ENCODE measurements at regions not wholly inside any gene's neighbourhood (a gene's known extent, or its start where the extent isn't known, plus 50 kb on each side); places are given as distances from the start of the nearest gene placed in this dataset.
"Not testable (repeated sequence)": the region's sequence is repeated elsewhere in the genome, so short reads cannot be mapped to it uniquely, and the experiment has no call there.

- TF ChIP-seq, protein P1, sequence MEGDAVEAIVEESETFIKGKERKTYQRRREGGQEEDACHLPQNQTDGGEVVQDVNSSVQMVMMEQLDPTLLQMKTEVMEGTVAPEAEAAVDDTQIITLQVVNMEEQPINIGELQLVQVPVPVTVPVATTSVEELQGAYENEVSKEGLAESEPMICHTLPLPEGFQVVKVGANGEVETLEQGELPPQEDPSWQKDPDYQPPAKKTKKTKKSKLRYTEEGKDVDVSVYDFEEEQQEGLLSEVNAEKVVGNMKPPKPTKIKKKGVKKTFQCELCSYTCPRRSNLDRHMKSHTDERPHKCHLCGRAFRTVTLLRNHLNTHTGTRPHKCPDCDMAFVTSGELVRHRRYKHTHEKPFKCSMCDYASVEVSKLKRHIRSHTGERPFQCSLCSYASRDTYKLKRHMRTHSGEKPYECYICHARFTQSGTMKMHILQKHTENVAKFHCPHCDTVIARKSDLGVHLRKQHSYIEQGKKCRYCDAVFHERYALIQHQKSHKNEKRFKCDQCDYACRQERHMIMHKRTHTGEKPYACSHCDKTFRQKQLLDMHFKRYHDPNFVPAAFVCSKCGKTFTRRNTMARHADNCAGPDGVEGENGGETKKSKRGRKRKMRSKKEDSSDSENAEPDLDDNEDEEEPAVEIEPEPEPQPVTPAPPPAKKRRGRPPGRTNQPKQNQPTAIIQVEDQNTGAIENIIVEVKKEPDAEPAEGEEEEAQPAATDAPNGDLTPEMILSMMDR (IDR thresholded peaks at IDR 0.05; ENCODE audit: partially characterized antibody, unreplicated experiment): no peak
- DNase-seq: no peak
- Mint-ChIP-seq H3K4me3 (ENCODE audit: unreplicated experiment) (no peak overlapping the region), H3K27ac (ENCODE audit: unreplicated experiment) (no peak overlapping the region), H3K4me1 (ENCODE audit: low read depth, unreplicated experiment) (no peaks in the 10 kb centered on the region), H3K27me3 (ENCODE audit: unreplicated experiment) (peaks cover 6% of the 10 kb centered on the region), H3K36me3 (ENCODE audit: unreplicated experiment) (peaks cover 13% of the 10 kb centered on the region), H3K9me3 (ENCODE audit: unreplicated experiment) (peaks cover 8% of the 10 kb centered on the region)
These were observed 483.3 kb downstream of the DMAC1 start for GRCh38 chr9:7316166-7316795.

GRCh38 chr9:7315746-7316145 lies 483.8 kb downstream of the DMAC1 start:
- H3K4me3 Mint-ChIP-seq (ENCODE audit: unreplicated experiment): no peak overlapping the region
- H3K27me3 Mint-ChIP-seq (ENCODE audit: unreplicated experiment): peaks cover 6% of the 10 kb centered on the region
- no peak for DNase-seq
- H3K9me3 Mint-ChIP-seq (ENCODE audit: unreplicated experiment): peaks cover 8% of the 10 kb centered on the region
- H3K27ac Mint-ChIP-seq (ENCODE audit: unreplicated experiment): no peak overlapping the region
- TF ChIP-seq, protein P1 (IDR thresholded peaks at IDR 0.05; ENCODE audit: partially characterized antibody, unreplicated experiment): no peak
- no peaks in the 10 kb centered on the region for H3K4me1 Mint-ChIP-seq (ENCODE audit: low read depth, unreplicated experiment)
- peaks cover 13% of the 10 kb centered on the region for H3K36me3 Mint-ChIP-seq (ENCODE audit: unreplicated experiment)

- H3K4me3 Mint-ChIP-seq (ENCODE audit: unreplicated experiment): no peak overlapping the region
- peaks cover 13% of the 10 kb centered on the region for H3K36me3 Mint-ChIP-seq (ENCODE audit: unreplicated experiment)
- no peak for DNase-seq
- peaks cover 6% of the 10 kb centered on the region for H3K27me3 Mint-ChIP-seq (ENCODE audit: unreplicated experiment)
- H3K27ac Mint-ChIP-seq (ENCODE audit: unreplicated experiment): peak overlapping the region; percentile 14
- peaks cover 10% of the 10 kb centered on the region for H3K9me3 Mint-ChIP-seq (ENCODE audit: unreplicated experiment)
- TF ChIP-seq, protein P1 (IDR thresholded peaks at IDR 0.05; ENCODE audit: partially characterized antibody, unreplicated experiment): no peak
- H3K4me1 Mint-ChIP-seq (ENCODE audit: low read depth, unreplicated experiment): no peaks in the 10 kb centered on the region
These were observed 484.5 kb downstream of the DMAC1 start for GRCh38 chr9:7315116-7315515.

- Mint-ChIP-seq H3K9me3 (ENCODE audit: unreplicated experiment) (peaks cover 14% of the 10 kb centered on the region), H3K4me1 (ENCODE audit: low read depth, unreplicated experiment) (no peaks in the 10 kb centered on the region), H3K36me3 (ENCODE audit: unreplicated experiment) (peaks cover 26% of the 10 kb centered on the region), H3K27ac (ENCODE audit: unreplicated experiment) (no peak overlapping the region), H3K4me3 (ENCODE audit: unreplicated experiment) (no peak overlapping the region), H3K27me3 (ENCODE audit: unreplicated experiment) (peaks cover 6% of the 10 kb centered on the region)
- TF ChIP-seq, protein P1 (IDR thresholded peaks at IDR 0.05; ENCODE audit: partially characterized antibody, unreplicated experiment): no peak
- no peak for DNase-seq
These were observed 486.2 kb downstream of the DMAC1 start for GRCh38 chr9:7313389-7313788.

DNA sequence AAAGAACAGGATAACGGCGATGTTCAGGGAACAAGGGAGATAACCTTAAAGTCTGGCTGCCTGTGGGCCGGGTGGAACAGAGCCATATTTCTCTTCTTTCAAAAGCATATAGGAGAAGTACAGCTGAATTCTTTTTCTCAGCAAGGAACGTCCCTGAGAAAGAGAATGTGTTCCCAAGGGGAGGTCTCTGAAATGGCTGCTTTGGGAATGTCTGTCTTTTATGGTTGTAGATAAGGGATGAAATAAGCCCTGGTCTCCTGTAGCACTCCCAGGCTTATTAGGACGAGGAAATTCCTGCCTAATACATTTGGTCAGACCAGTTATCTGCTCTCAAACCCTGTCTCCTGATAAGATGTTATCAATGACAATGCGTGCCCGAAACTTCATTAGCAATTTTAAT lies 490.5 kb downstream of the DMAC1 start:
- H3K9me3 Mint-ChIP-seq (ENCODE audit: unreplicated experiment): peaks cover 14% of the 10 kb centered on the region
- H3K36me3 Mint-ChIP-seq (ENCODE audit: unreplicated experiment): peaks cover 21% of the 10 kb centered on the region
- H3K27me3 Mint-ChIP-seq (ENCODE audit: unreplicated experiment); H3K4me3 Mint-ChIP-seq (ENCODE audit: unreplicated experiment); H3K4me1 Mint-ChIP-seq (ENCODE audit: low read depth, unreplicated experiment); DNase-seq; H3K27ac Mint-ChIP-seq (ENCODE audit: unreplicated experiment): not testable (repeated sequence)

Measured in glutamatergic neuron (in vitro differentiated cells).